Lower leg skin (tissue), 3 donors: ENCODE measurements at regions not wholly inside any gene's neighbourhood (a gene's known extent, or its start where the extent isn't known, plus 50 kb on each side); places are given as distances from the start of the nearest gene placed in this dataset.

Experiments
- CTCF ChIP-seq, 3 donors: fragments of 450-650 bp; IDR thresholded peaks; one replicate each; pipeline ENCODE4 v1.5.1; 2016; ENCODE audit warnings: antibody characterized with exemption in 3 of 3, mild to moderate bottlenecking in 3 of 3, moderate library complexity in 2 of 3
- POLR2A ChIP-seq, 2 donors: fragments of 450-650 bp; IDR thresholded peaks; one replicate each; pipeline ENCODE4 v1.6.1; 2016 to 2017; ENCODE audit warnings: antibody characterized with exemption in 2 of 2, mild to moderate bottlenecking in 1 of 2, moderate library complexity in 1 of 2

GRCh38 chr3:177599326-177599725 is 402.0 kb upstream of the TBL1XR1 start:
- no peak for TF ChIP-seq POLR2A (IDR thresholded peaks at IDR 0.05)
- TF ChIP-seq CTCF (IDR thresholded peaks at IDR 0.05), result no peak
